GM12878 (cell line): ENCODE measurements at regions not wholly inside any gene's neighbourhood (a gene's known extent, or its start where the extent isn't known, plus 50 kb on each side); places are given as distances from the start of the nearest gene placed in this dataset.

ENCODE experiments used
- ATAC-seq: fragments of 200-7000 bp; cut with Tn5 transposase; 3 replicates; pipeline ENCODE4 v1.9.1; 2020; ENCODE audit warnings: mild to moderate bottlenecking, moderate library complexity
- BruUV-seq: library from RNA; stranded (reverse); fragments of 400-500 nt; replicated peaks from 2 replicates; lab custom pipeline; 2021; lab: Mats Ljungman, UMichigan
- CTCF ChIA-PET: fragments of 300-600 bp; sonication (Branson Sonifier 250); formaldehyde crosslinking; extraction: SDS; loops from one replicate; lab custom pipeline; 2021; ENCODE audit warnings: inconsistent platforms; lab: Yijun Ruan, JAX
- POLR2A ChIA-PET: fragments of 350-600 bp; formaldehyde crosslinking; extraction: SDS; loops from one replicate; lab custom pipeline; 2021; ENCODE audit warnings: inconsistent platforms; lab: Charles Lee
- RAD21 ChIA-PET: fragments of 300-600 bp; sonication (Branson Sonifier 250); formaldehyde crosslinking; loops from one replicate; lab custom pipeline; 2023; ENCODE audit warnings: antibody characterized with exemption; ENCODE audit not compliant: unreplicated experiment; lab: Charles Lee
- SMC1A ChIA-PET: fragments of 300-600 bp; sonication (Branson Sonifier 250); formaldehyde crosslinking; loops from one replicate; lab custom pipeline; 2023; ENCODE audit not compliant: unreplicated experiment, uncharacterized antibody; lab: Charles Lee
- DNase-seq: peaks from one replicate; pipeline ENCODE4 v3.0.0-alpha.2; 2011; ENCODE audit warnings: low read depth, low spot score
- FAIRE-seq: peaks from 3 replicates; lab custom pipeline; 2011; peaks lifted over from hg19 to GRCh38; lab: Jason Lieb, UNC
- H2AFZ ChIP-seq: 2 replicates; pipeline ENCODE4 v1.6.0; 2011; ENCODE audit warnings: low read depth, low read length, control low read depth; ENCODE audit not compliant: control insufficient read depth
- H3K27ac ChIP-seq: 2 replicates; pipeline ENCODE4 v1.5.1; 2011; ENCODE audit warnings: control low read depth; ENCODE audit not compliant: control insufficient read depth, insufficient read depth
- H3K27me3 ChIP-seq, 2 experiments: replicated peaks in 1 of 2; 2 replicates each; pipeline versions ENCODE4 v1.6.0 to v1.6.1; 2011; ENCODE audit warnings: low read length in 1 of 2; ENCODE audit not compliant: control insufficient read depth in 2 of 2, insufficient read depth in 2 of 2
- H3K36me3 ChIP-seq, 2 experiments: 2 replicates each; pipeline ENCODE4 v1.5.1; 2011; ENCODE audit warnings: low read length in 1 of 2; ENCODE audit not compliant: control insufficient read depth in 2 of 2, insufficient read depth in 2 of 2
- H3K4me1 ChIP-seq: 2 replicates; pipeline ENCODE4 v1.6.1; 2011; ENCODE audit warnings: mild to moderate bottlenecking, low read length, moderate library complexity, mixed read lengths; ENCODE audit not compliant: control insufficient read depth, insufficient read depth
- H3K4me2 ChIP-seq: 2 replicates; pipeline ENCODE4 v1.6.0; 2011; ENCODE audit warnings: control low read depth; ENCODE audit not compliant: control insufficient read depth, insufficient read depth
- H3K4me3 ChIP-seq: fragments of 200-600 bp; sonication (generic); 2 replicates; pipeline ENCODE4 v1.5.1; 2016
- H3K79me2 ChIP-seq: 2 replicates; pipeline ENCODE4 v1.6.0; 2011; ENCODE audit warnings: low read length; ENCODE audit not compliant: control insufficient read depth, insufficient read depth
- H3K9ac ChIP-seq: 2 replicates; pipeline ENCODE4 v1.8.0; 2011; ENCODE audit warnings: low read length, control low read depth, mixed read lengths; ENCODE audit not compliant: control insufficient read depth, insufficient read depth
- H3K9me3 ChIP-seq: replicated peaks from 3 replicates; pipeline ENCODE4 v1.5.1; 2011; ENCODE audit warnings: mild to moderate bottlenecking, low read length; ENCODE audit not compliant: control insufficient read depth, insufficient read depth
- H4K20me1 ChIP-seq: 2 replicates; pipeline ENCODE4 v1.6.0; 2011; ENCODE audit not compliant: control insufficient read depth, insufficient read depth
- EED ChIP-seq: sonication (generic); IDR thresholded peaks from 2 replicates; pipeline ENCODE4 v1.6.1; 2016; ENCODE audit warnings: antibody characterized with exemption, low read depth
- FOXK2 ChIP-seq: fragments of 450-650 bp; IDR thresholded peaks from 2 replicates; pipeline ENCODE4 v1.6.1; 2017; ENCODE audit warnings: mild to moderate bottlenecking, moderate library complexity
- IKZF1 ChIP-seq: fragments of 450-650 bp; conservative IDR thresholded peaks from 2 replicates; pipeline ENCODE4 v1.6.1; 2017; ENCODE audit warnings: antibody characterized with exemption, mild to moderate bottlenecking
- LARP7 ChIP-seq: fragments of 450-650 bp; IDR thresholded peaks from 2 replicates; pipeline ENCODE4 v1.6.1; 2017; ENCODE audit warnings: mild to moderate bottlenecking
- MTA2 ChIP-seq: fragments of 450-650 bp; IDR thresholded peaks from 2 replicates; pipeline ENCODE4 v1.6.1; 2016; ENCODE audit warnings: low read depth, mild to moderate bottlenecking, moderate library complexity
- MYC ChIP-seq: IDR thresholded peaks from 2 replicates; pipeline ENCODE4 v1.6.1; 2011; ENCODE audit warnings: mild to moderate bottlenecking, low read length, moderate library complexity, inconsistent platforms; ENCODE audit not compliant: insufficient read depth, insufficient replicate concordance, insufficient read length, severe bottlenecking
- NFXL1 ChIP-seq: fragments of 450-650 bp; IDR thresholded peaks from 2 replicates; pipeline ENCODE4 v1.6.1; 2017; ENCODE audit warnings: antibody characterized with exemption, mild to moderate bottlenecking, borderline replicate concordance
- NR2C2 ChIP-seq: IDR thresholded peaks from 2 replicates; pipeline ENCODE4 v1.6.1; 2011; ENCODE audit warnings: borderline replicate concordance, low read depth; ENCODE audit not compliant: control insufficient read depth, insufficient read length
- NR2F1 ChIP-seq: fragments of 450-650 bp; conservative IDR thresholded peaks from 2 replicates; pipeline ENCODE4 v1.6.1; 2017; ENCODE audit warnings: mild to moderate bottlenecking
- PML ChIP-seq: IDR thresholded peaks from 2 replicates; pipeline ENCODE4 v1.6.1; 2012; ENCODE audit warnings: low read length, inconsistent platforms
- SP1 ChIP-seq: IDR thresholded peaks from one replicate; pipeline ENCODE4 v1.6.1; 2011; ENCODE audit warnings: low read depth, low read length
- SUZ12 ChIP-seq: fragments of 200-600 bp; sonication (generic); IDR thresholded peaks from one replicate; pipeline ENCODE4 v1.6.1; 2018; ENCODE audit warnings: antibody characterized with exemption, mild to moderate bottlenecking; ENCODE audit not compliant: unreplicated experiment
- TARDBP ChIP-seq: IDR thresholded peaks from 2 replicates; pipeline ENCODE4 v1.6.1; 2016; ENCODE audit warnings: borderline replicate concordance
- WRNIP1 ChIP-seq: IDR thresholded peaks from 2 replicates; pipeline ENCODE4 v1.6.1; 2011; ENCODE audit warnings: low read depth, low read length, improper control_type of control experiment, borderline replicate concordance
- ZBED1 ChIP-seq: IDR thresholded peaks from 2 replicates; pipeline ENCODE4 v1.6.1; 2016; ENCODE audit warnings: borderline replicate concordance
- ZNF384 ChIP-seq: IDR thresholded peaks from 2 replicates; pipeline ENCODE4 v1.6.1; 2012; ENCODE audit warnings: low read depth, mild to moderate bottlenecking, low read length, improper control_type of control experiment, borderline replicate concordance
- whole genome bisulfite sequencing: methylation state at CpG from one replicate; pipeline ENCODE4 v1.1.6; 2016; ENCODE audit warnings: low lambda C conversion rate; ENCODE audit not compliant: insufficient replicate concordance, insufficient coverage; ENCODE audit errors: missing lambda C conversion rate; 5-methylcytosine and 5-hydroxymethylcytosine counted together
- in situ Hi-C: fragments of 300-500 bp; cut with MboI; formaldehyde crosslinking; loops from 9 replicates; pipeline ENCODE4 v1.14.3; 2018; ENCODE audit warnings: mixed read lengths
- intact Hi-C: fragments of 100-400 bp; cut with micrococcal nuclease; formaldehyde crosslinking; loops from one replicate; pipeline ENCODE4 v1.14.2; 2022; ENCODE audit not compliant: unreplicated experiment

- no peak for TF ChIP-seq FOXK2
These were observed 136.2 kb upstream of the RTL1 start (continued) for GRCh38 chr14:101039755-101040138.

GRCh38 chr14:101040538-101041442 lies 137.3 kb upstream of the RTL1 start:
- FAIRE-seq (no peak), DNase-seq (no peak), ATAC-seq (no peak)
- Histone ChIP-seq H3K9me3 (no peaks in the 10 kb centered on the region), H2AFZ (no peak overlapping the region), H3K36me3 (no peaks in the 10 kb centered on the region), H3K4me3 (no peak overlapping the region), H4K20me1 (no peaks in the 10 kb centered on the region), H3K4me1 (no peaks in the 10 kb centered on the region), H3K27ac (no peak overlapping the region), H3K9ac (no peak overlapping the region), H3K27me3 (no peaks in the 10 kb centered on the region), H3K4me2 (no peak overlapping the region), H3K79me2 (no peaks in the 10 kb centered on the region)
- intact Hi-C loops, result no loop called here
- no peak for TF ChIP-seq NFXL1
- no peak for TF ChIP-seq MYC
- no peak for TF ChIP-seq ZBED1
- TF ChIP-seq SUZ12, result no peak
- TF ChIP-seq WRNIP1, result no peak
- no peak for TF ChIP-seq NR2C2
- no peak for TF ChIP-seq LARP7
- no peak for TF ChIP-seq TARDBP
- no peak for TF ChIP-seq MTA2
- no peak for TF ChIP-seq EED
- TF ChIP-seq ZNF384, result no peak
- no peak for TF ChIP-seq PML
- no peak for TF ChIP-seq IKZF1
- TF ChIP-seq NR2F1, result no peak
- no peak for TF ChIP-seq SP1
- SMC1A ChIA-PET, result no interaction called here
- 47% methylated on average over 21 of the region's 21 CpGs for WGBS
- in situ Hi-C loops, result no loop called here
- RAD21 ChIA-PET, result no interaction called here
- CTCF ChIA-PET, result no interaction called here
- no TSS peak for BruUV-seq
- POLR2A ChIA-PET, result no interaction called here
